Stimulated activated CD8-positive, alpha-beta memory T cell treated with anti-CD3 and anti-CD28 coated beads, Interleukin-7, amount 100 ng/mL, for 1 hour (primary cell): ENCODE measurements at regions not wholly inside any gene's neighbourhood (a gene's known extent, or its start where the extent isn't known, plus 50 kb on each side); places are given as distances from the start of the nearest gene placed in this dataset.
A peak's percentile ranks its signal among the peaks of the same experiment; 100 is the strongest.

Experiments used
- DNase-seq, 2 donors: peaks; one replicate each; pipeline ENCODE4 v3.0.0-alpha.2; 2020; ENCODE audit warnings: low read depth in 2 of 2

GRCh38 chr14:104386151-104386841, 193.3 kb upstream of the C14orf180 start:
- DNase-seq, result no peak

DNA sequence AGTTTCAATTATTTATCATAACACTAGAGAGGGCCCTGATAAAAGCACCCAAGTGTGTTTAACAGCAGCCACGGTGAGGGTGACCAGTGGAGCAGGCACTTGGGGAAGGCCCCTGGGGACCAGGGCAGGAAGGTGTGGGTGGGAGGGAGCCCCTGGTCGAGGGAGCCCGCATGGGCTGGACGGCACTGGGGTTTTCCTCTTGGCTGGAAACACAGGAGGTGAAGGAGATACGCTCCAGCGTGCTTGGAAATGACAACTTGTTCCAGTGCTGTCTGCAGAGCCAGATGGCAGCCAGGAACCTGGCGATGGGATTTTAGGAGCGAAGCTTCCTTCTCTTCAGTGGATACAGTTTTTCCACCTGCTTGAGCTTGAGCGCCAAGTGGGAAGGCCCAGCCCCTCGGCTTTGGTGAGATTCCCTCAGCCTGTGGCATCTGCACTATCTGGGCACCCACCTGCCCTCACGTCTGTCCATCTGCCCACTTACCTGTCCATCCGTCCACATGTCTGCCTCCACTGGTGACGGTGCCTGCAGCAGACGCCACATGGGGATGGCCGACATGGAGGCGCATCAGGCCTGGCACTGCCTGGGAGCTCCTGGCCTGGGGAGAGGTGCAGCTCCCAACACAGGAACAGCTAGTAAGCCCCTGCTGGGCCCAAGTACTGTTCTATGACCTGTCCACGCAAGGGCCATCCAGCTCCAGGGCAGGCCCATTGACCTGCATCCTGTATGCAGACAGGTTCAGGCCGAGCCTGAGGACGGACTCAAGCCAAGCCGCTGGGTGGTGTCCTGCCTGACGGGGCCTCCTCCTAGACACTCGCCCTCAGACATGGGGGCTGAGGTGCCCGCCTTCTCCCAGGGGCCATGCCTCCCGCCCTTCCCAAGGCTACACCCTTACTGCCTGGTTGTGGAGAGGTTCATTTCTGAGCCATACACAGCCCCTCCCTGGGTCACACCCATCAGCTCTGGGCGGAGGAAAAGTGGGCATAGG, 192.2 kb upstream of the C14orf180 start:
- DNase-seq, result no peak

GRCh38 chr14:104388011-104388521, 191.5 kb upstream of the C14orf180 start:
- DNase-seq, result no peak

- no peak for DNase-seq
These were observed 190.8 kb upstream of the C14orf180 start for GRCh38 chr14:104388541-104389325.

GRCh38 chr14:104389326-104390220, 190.0 kb upstream of the C14orf180 start:
- no peak for DNase-seq

GRCh38 chr14:104390221-104390931, 189.2 kb upstream of the C14orf180 start:
- DNase-seq, result no peak

- no peak for DNase-seq
These were observed 188.3 kb upstream of the C14orf180 start for GRCh38 chr14:104390941-104391901.

DNA sequence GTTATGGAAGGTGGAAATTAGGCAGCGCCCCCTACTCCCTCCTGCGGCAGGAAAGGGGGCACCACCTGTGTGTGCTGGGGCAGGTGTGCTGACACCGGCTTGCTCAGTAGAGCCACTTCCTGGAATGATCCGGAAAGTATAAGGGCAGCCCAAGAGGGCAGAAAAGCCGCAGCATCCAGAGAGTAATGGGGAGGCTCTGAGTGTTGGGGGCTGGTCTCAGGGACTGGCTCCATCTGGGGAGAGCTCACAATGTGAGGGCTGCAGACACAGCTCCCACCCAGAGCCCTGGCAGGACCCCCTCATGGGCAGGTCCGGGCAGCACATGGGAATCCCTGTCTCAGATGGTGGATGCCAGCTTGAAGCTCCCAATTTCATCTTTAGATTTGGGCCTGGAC, 187.6 kb upstream of the C14orf180 start:
- no peak for DNase-seq

DNA sequence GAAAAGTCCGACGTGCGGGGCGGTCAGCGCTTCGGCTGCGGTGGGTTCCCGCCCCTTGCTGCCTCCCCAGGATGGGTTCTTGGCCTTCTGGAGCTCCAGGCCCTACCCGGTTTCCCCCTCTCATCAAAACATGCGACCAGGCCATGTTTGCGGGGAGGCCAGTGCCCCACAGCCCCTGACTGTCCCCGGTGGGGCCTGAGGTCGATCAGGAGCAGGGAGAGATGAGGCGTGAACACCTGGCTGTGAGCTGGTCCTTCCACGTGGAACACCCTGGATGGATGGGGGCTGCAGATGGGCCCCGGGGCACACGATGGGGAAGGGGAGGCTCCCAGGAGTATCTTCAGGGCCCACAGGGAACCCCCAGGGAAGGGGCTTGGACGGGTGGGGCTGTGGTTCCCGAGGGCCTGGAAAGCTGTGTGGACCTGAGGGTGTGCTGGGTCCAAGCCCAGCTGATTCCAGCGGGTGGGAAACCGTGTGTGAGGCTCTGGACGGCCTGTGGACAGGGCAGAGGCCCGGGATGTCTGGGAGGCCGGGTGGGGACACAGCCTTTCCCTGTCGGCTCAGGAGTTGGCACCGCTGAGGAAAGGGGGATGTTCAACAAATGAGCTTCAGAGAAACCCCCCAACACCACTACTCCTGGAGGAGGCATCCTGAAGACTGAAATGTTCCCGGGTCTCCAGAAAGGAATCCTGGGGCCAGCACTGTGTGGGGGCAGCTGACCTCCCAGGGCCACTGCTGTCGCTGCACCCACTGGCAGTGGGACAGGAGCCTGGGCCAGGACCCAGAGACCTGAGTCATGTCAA, 187.0 kb upstream of the C14orf180 start:
- DNase-seq, result no peak

- DNase-seq, result no peak
These were observed 186.2 kb upstream of the C14orf180 start for GRCh38 chr14:104393199-104393897.

GRCh38 chr14:104393898-104394381, 185.6 kb upstream of the C14orf180 start:
- DNase-seq, result peak; percentile 25 to 43

- DNase-seq, result no peak
These were observed 185.1 kb upstream of the C14orf180 start for GRCh38 chr14:104394409-104394851.

GRCh38 chr14:104395276-104395675, 184.3 kb upstream of the C14orf180 start:
- DNase-seq, result no peak

GRCh38 chr14:104395941-104396681, 183.5 kb upstream of the C14orf180 start:
- DNase-seq, result no peak

GRCh38 chr14:104396682-104397470, 182.7 kb upstream of the C14orf180 start:
- DNase-seq, result no peak

- DNase-seq, result no peak
These were observed 181.6 kb upstream of the C14orf180 start for GRCh38 chr14:104397956-104398355.
